Fibroblast of the aortic adventitia (primary cell): ENCODE measurements at regions not wholly inside any gene's neighbourhood (a gene's known extent, or its start where the extent isn't known, plus 50 kb on each side); places are given as distances from the start of the nearest gene placed in this dataset.
A peak's percentile ranks its signal among the peaks of the same experiment; 100 is the strongest.

Experiments used
- DNase-seq: peaks from one replicate; pipeline ENCODE4 v3.0.0-alpha.2; 2010; ENCODE audit warnings: low read depth
- H3K4me3 ChIP-seq: 2 replicates; pipeline ENCODE4 v1.5.1; 2011; ENCODE audit warnings: low read depth, mild to moderate bottlenecking, control low read depth, low read length, moderate library complexity
- CTCF ChIP-seq: IDR thresholded peaks from 2 replicates; pipeline ENCODE4 v1.5.1; 2011; ENCODE audit warnings: mild to moderate bottlenecking, low read length, control low read depth, inconsistent platforms; ENCODE audit not compliant: insufficient read depth

- H3K4me3 ChIP-seq, result no peak overlapping the region
- no peak for DNase-seq
- TF ChIP-seq CTCF, result no peak
Measured at GRCh38 chr9:19732441-19732951, 56.3 kb downstream of the SLC24A2 start.

- no peak for DNase-seq
- no peak for TF ChIP-seq CTCF
- H3K4me3 ChIP-seq, result no peak overlapping the region
Measured at GRCh38 chr9:19728101-19728500, 60.7 kb downstream of the SLC24A2 start.

- DNase-seq, result no peak
Measured at GRCh38 chr9:19725970-19726369, 62.9 kb downstream of the SLC24A2 start.

GRCh38 chr9:19720377-19720776, 68.5 kb downstream of the SLC24A2 start:
- no peak overlapping the region for H3K4me3 ChIP-seq
- TF ChIP-seq CTCF, result no peak
- DNase-seq, result peak; percentile 59

More at GRCh38 chr9:19725970-19726369, 62.9 kb downstream of the SLC24A2 start:
- no peak for TF ChIP-seq CTCF
- H3K4me3 ChIP-seq, result no peak overlapping the region

- DNase-seq, result no peak
- no peak for TF ChIP-seq CTCF
- no peak overlapping the region for H3K4me3 ChIP-seq
Measured at GRCh38 chr9:19703702-19704101, 85.1 kb downstream of the SLC24A2 start.

GRCh38 chr9:19701991-19702390, 86.8 kb downstream of the SLC24A2 start:
- no peak for TF ChIP-seq CTCF
- DNase-seq, result no peak
- H3K4me3 ChIP-seq, result no peak overlapping the region

GRCh38 chr9:19701274-19701673, 87.6 kb downstream of the SLC24A2 start:
- TF ChIP-seq CTCF, result no peak
- no peak overlapping the region for H3K4me3 ChIP-seq
- no peak for DNase-seq
